ENCODE measurements at regions not wholly inside any gene's neighbourhood (a gene's known extent, or its start where the extent isn't known, plus 50 kb on each side); places are given as distances from the start of the nearest gene placed in this dataset.
"Not testable (repeated sequence)": the region's sequence is repeated elsewhere in the genome, so short reads cannot be mapped to it uniquely, and the experiment has no call there.

- not testable (repeated sequence) for TF ChIP-seq EZH2 (IDR thresholded peaks at IDR 0.05; ENCODE audit: insufficient read depth, low read length); CTCF (IDR thresholded peaks at IDR 0.05; ENCODE audit: insufficient read depth, low read depth, low read length)
Measured at GRCh38 chr5:5831622-5832021, 409.1 kb downstream of the ICE1 start.
